ENCODE measurements at regions not wholly inside any gene's neighbourhood (a gene's known extent, or its start where the extent isn't known, plus 50 kb on each side); places are given as distances from the start of the nearest gene placed in this dataset.
"Not testable (repeated sequence)": the region's sequence is repeated elsewhere in the genome, so short reads cannot be mapped to it uniquely, and the experiment has no call there.

GRCh38 chr2:87360927-87361326, 339.3 kb upstream of the PLGLB1 start:
- DNase-seq = not testable (repeated sequence)

DNA sequence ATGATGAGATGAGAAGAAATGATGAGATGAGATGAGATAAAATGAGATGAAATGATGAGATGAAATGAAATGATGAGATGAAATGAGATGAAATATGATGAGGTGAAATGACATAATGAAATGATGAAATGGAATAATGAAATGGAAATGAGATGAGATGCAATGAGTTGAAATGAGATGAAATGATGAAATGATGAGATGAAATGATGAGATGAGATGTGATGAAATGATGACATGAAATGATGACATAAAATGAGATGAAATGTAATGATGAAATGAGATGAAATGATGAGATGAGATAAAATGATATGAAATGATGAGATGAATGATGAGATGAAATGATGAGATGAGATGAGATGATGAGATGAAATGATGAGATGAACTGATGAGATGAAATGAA, 340.2 kb upstream of the PLGLB1 start:
- DNase-seq = not testable (repeated sequence)

DNA sequence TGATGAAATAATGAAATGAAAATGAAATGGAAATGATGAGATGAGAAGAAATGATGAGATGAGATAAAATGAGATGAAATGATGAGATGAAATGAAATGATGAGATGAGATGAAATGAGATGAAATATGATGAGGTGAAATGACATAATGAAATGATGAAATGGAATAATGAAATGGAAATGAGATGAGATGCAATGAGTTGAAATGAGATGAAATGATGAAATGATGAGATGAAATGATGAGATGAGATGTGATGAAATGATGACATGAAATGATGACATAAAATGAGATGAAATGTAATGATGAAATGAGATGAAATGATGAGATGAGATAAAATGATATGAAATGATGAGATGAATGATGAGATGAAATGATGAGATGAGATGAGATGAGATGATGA, 342.7 kb upstream of the PLGLB1 start:
- DNase-seq = not testable (repeated sequence)

DNA sequence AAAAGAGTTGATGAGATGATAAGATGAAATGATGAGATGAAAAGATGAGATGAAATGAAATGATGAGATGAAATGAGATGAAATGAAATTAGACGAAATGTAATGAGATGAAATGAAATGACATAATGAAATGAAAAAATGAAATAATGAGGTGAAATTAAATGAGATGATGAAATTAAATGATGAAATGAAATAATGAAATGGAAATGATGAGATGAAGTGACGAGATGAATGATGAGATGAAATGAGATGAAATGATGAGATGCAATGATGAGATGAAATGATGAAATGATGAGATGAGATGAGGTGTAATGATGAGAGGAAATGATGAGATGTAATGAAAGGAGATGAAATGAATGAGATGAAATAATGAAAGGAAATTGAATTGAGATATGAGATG, 343.4 kb upstream of the PLGLB1 start:
- DNase-seq = not testable (repeated sequence)

DNA sequence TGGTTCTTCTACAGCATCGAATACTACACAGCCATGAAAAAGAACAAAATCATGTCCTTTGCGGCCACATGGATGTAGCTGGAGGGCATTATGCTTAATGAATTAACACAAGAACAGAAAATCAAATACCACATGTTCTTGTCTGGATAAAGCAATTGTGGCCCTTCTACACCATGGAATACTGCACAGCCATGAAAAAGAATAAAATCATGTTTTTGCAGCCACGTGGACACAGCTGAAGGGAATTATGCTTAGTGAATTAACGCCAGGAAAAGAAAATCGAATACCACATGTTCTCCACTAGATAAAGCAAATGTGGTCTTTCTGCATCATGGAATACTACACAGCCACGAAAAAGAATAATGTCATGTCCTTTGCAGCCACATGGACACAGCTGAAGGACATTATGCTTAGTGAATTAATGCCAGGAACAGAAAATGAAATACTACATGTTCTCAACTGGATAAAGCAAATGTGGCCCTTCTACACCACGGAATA, 361.8 kb upstream of the PLGLB2 start:
- not testable (repeated sequence) for DNase-seq

- not testable (repeated sequence) for DNase-seq
Observed at GRCh38 chr2:87395784-87396183, 352.1 kb upstream of the PLGLB2 start.

DNA sequence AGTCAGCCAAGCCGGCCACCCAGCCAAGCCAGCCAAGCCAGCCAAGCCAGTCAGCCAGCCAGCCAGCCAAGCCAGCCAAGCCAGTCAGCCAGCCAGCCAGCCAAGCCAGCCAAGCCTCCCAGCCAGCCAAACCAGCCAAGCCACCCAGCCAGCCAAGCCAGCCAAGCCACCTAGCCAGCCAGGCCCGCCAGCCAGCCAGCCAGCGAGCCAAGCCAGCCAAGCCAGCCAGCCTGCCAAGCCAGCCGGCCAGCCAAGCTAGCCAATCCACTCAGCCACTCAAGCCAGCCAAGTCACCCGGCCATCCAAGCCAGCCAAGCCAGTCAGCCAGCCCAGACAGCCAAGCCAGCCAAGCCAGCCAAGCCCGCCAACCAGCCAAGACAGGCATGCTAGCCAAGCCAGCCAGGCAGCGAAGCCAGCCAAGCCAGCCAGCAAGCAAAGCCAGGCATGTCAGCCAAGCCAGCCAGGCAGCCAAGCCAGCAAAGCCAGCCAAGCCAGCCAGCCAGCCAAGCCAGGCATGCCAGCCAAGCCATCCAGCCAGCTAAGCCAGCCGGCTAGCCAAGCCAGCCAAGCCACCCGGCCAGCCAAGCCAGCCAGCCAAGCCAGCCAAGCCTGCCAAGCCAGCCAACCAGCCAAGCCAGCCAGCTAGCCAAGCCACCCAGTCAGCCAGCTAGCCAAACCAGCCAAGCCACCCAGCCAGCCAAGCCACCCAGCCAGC, 351.2 kb upstream of the PLGLB2 start:
- DNase-seq = not testable (repeated sequence)

- DNase-seq = not testable (repeated sequence)
Observed at GRCh38 chr2:87397276-87398065, 350.4 kb upstream of the PLGLB2 start.

GRCh38 chr2:87398567-87399305, 349.2 kb upstream of the PLGLB2 start:
- DNase-seq = not testable (repeated sequence)

DNA sequence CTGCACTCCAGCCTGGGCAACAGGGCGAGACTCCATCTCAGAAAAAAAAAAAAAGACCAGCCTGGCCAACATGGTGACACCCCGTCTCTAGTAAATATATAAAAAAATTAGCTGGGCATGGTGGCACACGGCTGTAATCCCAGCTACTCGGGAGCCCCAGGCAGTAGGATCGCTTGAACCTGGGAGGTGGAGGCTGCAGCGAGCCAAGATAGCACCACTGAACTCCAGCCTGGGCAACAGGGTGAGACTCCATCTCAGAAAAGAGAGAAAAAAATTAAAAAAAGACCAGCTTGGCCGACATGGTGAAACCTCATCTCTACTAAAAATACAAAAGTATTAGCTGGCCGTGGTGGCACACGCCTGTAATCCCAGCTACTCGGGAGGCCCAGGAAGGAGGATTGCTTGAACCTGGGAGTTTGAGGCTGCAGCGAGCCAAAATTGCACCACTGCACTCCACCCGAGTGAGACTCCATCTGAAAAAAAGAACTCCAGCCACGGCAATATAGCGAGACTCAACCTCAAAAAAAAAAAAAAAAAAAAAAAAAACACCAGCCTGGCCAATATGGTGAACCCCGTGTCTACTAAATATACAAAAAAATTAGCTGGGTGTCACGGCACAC, 346.1 kb upstream of the PLGLB2 start:
- no peak for DNase-seq

DNA sequence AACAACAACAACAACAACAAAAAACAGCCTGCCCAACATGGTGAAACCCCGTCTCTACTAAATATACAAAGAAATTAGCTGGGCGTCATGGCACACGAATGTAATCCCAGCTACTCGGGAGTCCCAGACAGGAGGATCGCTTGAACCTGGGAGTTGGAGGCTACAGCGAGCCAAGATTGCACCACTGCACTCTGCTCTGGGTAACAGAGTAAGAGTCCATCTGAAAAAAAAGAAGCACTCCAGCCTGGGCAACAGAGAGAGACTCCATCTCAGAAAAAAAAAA, 344.1 kb upstream of the PLGLB2 start:
- DNase-seq = no peak

GRCh38 chr2:87404411-87405255, 343.3 kb upstream of the PLGLB2 start:
- DNase-seq = not testable (repeated sequence)

DNA sequence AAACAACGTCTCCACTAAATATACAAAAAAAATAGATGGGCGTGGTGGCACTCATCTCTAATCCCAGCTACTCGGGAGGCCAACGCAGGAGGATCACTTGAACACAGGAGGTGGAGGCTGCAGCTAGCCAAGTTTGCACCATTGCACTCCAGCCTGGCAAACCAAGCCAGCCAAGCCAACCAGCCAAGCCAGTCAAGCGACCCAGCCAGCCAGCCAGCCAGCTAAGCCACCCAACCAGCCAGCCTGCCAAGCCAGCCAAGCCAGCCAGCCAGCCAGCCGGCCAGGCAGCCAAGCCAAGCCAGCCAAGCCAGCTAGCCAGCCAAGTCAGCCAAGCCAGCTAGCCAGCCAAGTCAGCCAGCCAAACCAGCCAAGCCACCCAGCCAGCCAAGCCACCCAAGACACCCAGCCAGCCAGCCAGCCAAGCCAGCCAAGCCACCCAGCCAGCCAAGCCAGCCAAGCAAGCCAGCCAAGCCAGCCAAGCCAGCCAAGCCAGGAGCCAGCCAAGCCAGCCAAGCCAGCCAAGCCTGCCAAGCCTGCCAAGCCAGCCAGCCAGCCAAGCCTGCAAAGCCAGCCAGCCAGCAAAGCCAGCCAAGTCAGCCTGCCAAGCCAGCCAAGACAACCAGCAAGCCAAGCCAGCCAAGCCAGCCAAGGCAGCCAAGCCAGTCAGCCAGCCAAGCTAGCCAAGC, 342.2 kb upstream of the PLGLB2 start:
- not testable (repeated sequence) for DNase-seq

DNA sequence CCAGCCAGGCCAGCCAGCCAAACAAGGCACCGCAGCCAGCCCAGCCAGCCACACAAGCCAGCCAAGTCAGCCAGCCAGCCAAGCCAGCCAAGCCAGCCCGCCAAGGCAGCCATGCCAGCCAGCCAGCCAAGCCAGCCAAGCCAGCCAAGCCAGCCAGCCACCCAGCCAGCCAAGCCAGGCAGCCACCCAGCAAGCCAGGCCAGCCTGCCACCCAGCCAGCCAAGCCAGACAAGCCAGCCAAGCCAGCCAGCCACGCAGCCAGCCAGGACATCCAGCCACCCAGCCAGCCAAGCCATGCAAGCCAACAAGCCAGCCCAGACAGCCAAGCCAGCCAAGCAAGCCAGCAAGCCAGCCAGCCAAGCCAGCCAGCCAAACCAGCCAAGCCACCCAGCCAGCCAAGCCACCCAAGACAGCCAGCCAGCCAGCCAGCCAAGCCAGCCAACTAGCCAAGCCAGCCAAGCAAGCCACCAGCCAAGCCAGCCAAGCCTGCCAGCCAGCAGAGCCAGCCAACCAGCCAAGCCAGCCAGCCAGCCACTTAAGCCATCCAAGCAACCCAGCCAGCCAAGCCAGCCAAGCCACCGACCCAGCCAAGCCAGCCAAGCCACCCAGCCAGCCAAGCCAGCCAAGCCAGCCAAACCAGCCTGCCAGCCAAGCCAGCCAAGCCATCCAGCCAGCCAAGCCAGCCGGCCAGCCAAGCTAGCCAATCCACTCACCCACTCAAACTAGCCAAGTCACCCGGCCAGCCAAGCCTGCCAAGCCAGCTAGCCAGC, 341.3 kb upstream of the PLGLB2 start:
- not testable (repeated sequence) for DNase-seq

- DNase-seq = not testable (repeated sequence)
Observed at GRCh38 chr2:87409601-87410000, 338.3 kb upstream of the PLGLB2 start.

DNA sequence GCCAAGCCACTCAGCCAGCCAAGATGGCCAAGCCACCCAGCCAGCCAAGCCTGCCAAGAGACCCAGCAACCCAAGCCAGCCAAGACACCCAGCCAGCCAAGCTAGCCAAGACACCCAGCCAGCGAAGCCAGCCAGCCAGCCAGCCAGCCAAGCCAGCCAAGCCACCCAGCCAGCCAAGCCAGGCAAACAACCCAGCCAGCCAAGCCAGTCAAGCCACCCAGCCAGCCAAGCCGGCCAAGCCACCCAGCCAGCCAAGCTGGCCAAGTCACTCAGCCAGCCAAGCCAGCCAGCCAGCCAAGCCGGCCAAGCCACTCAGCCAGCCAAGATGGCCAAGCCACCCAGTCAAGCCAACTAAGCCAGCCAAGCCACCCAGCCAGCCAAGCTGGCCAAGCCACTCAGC, 337.5 kb upstream of the PLGLB2 start:
- DNase-seq = not testable (repeated sequence)

GRCh38 chr2:87412036-87412820, 335.7 kb upstream of the PLGLB2 start:
- DNase-seq = not testable (repeated sequence)

- DNase-seq = not testable (repeated sequence)
Observed at GRCh38 chr2:87414331-87414730, 333.6 kb upstream of the PLGLB2 start.

DNA sequence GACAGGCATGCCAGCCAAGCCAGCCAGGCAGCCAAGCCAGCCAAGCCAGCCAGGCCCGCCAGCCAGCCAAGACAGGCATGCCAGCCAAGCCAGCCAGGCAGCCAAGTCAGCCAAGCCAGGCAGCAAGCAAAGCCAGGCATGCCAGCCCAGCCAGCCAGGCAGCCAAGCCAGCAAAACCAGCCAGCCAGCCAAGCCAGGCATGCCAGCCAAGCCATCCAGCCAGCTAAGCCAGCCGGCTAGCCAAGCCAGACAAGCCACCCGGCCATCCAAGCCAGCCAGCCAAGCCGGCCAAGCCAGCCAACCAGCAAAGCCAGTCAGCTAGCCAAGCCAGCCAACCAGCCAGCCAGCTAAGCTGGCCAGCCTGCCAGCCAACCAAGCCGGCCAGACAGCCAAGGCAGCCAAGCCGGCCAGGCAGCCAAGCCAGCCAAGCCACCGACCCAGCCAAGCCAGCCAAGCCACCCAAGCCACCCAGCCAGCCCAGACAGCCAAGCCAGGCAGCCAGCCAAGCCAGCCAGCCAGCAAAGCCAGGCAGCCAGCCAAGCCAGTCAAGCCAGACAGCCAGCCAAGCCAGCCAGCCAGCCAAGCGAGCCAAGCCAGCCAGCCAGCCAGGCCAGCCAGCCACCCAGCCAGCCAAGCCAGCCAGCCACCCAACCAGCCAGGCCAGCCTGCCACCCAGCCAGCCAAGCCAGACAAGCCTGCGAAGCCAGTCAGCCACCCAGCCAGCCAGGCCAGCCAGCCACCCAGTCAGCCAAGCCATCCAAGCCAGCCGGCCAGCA, 332.9 kb upstream of the PLGLB2 start:
- not testable (repeated sequence) for DNase-seq

All from activated T-cell treated with anti-CD3 and anti-CD28 coated beads, Interleukin-2, amount 50 U/mL, for 1 hour (primary cell).